Fibroblast of pulmonary artery (primary cell): ENCODE measurements at regions not wholly inside any gene's neighbourhood (a gene's known extent, or its start where the extent isn't known, plus 50 kb on each side); places are given as distances from the start of the nearest gene placed in this dataset.

Source experiments
- DNase-seq: peaks from one replicate; pipeline ENCODE4 v3.0.0-alpha.2; 2010; ENCODE audit warnings: low read depth
- H3K4me3 ChIP-seq: replicated peaks from 2 replicates; pipeline ENCODE4 v1.5.1; 2011; ENCODE audit warnings: low read depth, mild to moderate bottlenecking, control low read depth, low read length, moderate library complexity
- TF ChIP-seq, protein P1 (sequence below): IDR thresholded peaks from 2 replicates; pipeline ENCODE4 v1.5.1; 2011; ENCODE audit warnings: mild to moderate bottlenecking, control low read depth, low read length, inconsistent platforms; ENCODE audit errors: missing control alignments

DNA sequence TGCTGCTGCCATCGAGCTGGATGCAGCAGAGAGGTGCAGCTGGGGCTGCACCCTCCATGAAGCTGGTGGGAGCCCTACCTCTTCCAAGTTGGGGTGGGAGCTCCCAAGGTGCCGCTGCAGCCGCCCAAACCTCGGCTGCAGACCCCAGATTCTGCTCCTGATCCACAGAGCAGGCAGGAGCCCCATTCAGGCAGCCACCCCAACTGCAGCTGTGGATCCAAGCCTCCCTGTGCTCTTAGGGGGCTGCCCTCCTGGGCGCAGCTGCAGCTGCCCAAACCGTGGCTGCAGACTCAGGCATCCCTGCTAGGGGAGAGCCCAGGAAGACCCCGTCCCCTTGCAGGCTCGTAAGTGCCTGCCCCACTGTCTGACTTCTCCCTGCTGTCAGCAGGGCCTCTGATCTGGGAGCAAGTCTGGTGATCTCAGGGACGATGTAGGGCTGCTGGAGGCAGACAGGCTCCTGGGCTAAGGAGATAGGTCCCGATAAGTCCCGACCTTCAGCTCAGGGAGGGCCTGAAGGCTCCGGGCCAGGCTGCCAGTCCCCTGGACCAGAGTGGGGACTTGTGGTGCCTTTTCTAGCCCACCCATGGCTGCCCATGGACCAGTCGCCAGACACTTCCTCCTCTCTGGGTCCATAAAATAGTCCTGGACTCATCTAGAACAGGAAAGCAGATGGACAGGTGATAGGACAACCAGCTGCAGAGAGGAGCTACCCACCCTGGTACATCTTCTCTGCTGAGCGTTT is 767.1 kb upstream of the CDH7 start:
- no peak overlapping the region for H3K4me3 ChIP-seq
- DNase-seq = no peak
- TF ChIP-seq, protein P1, sequence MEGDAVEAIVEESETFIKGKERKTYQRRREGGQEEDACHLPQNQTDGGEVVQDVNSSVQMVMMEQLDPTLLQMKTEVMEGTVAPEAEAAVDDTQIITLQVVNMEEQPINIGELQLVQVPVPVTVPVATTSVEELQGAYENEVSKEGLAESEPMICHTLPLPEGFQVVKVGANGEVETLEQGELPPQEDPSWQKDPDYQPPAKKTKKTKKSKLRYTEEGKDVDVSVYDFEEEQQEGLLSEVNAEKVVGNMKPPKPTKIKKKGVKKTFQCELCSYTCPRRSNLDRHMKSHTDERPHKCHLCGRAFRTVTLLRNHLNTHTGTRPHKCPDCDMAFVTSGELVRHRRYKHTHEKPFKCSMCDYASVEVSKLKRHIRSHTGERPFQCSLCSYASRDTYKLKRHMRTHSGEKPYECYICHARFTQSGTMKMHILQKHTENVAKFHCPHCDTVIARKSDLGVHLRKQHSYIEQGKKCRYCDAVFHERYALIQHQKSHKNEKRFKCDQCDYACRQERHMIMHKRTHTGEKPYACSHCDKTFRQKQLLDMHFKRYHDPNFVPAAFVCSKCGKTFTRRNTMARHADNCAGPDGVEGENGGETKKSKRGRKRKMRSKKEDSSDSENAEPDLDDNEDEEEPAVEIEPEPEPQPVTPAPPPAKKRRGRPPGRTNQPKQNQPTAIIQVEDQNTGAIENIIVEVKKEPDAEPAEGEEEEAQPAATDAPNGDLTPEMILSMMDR = no peak

DNA sequence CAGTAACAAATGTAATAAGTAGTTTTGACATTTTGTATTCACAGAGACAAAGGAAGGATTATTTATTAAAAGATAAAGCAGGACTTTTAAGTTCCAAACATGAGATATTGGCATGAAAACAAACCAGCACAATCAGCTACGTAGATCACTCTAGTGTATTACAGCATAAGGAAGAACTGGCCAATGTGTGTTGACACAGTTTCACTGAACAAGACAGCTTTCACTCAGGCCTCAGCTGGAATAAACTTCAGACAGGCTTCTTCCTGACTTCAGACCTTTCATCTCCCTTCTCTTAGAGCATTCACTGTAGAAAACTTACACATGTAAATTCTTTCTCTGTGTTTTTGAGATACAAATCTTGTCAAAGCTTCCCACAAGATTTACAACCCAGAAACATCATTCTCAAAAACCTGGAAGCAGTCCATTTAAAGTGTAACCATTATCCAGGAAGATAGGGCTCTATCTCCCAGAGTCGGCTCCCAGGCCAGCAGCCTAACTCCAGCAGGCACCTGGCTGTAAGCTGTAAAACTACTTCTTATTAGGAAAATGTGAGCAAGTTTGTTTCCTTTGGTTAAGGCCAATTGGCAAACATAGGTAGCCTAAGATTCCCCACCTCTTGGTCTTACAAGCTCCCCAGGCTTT is 768.3 kb upstream of the CDH7 start:
- H3K4me3 ChIP-seq = no peak overlapping the region
- no peak for DNase-seq
- TF ChIP-seq, protein P1 = no peak

DNA sequence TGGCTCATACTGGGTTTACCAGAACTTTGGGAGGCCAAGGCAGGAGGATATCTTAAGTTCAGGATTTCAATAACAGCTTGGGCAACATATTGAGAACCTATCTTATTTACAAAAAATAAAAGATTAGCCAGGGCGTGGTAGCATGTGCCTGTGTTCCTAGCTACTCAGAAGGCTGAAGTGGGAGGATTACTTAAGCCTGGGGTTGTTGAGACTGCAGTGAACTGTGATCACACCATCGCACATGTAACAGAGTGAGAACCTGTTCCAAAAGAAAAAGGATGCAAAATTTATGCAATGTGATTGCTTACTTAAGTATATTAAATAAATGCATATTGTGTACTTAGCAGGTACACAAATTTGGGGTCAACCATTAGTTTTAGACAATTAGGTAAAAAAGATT is 768.9 kb upstream of the CDH7 start:
- no peak for DNase-seq
- H3K4me3 ChIP-seq = no peak overlapping the region
- TF ChIP-seq, protein P1 = no peak

DNA sequence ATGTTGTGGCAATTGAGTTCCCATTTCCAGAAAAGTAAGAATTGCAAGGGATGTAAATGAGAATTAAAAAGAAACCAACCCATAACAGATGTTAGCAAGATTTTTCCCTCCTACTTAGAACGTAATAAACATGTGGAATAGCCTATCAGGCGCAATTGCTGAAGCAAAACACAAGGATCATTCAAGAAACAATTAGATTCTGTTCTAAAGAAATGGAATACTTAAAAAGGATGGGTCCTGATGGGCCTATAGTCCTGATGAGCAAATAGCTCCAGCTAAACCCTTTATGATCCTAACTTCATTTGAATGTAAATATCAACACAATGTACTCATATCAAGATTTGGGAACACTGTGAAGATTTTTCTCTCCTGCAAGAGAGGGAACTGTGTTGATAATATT is 771.0 kb upstream of the CDH7 start:
- no peak overlapping the region for H3K4me3 ChIP-seq
- TF ChIP-seq, protein P1 = no peak
- no peak for DNase-seq

DNA sequence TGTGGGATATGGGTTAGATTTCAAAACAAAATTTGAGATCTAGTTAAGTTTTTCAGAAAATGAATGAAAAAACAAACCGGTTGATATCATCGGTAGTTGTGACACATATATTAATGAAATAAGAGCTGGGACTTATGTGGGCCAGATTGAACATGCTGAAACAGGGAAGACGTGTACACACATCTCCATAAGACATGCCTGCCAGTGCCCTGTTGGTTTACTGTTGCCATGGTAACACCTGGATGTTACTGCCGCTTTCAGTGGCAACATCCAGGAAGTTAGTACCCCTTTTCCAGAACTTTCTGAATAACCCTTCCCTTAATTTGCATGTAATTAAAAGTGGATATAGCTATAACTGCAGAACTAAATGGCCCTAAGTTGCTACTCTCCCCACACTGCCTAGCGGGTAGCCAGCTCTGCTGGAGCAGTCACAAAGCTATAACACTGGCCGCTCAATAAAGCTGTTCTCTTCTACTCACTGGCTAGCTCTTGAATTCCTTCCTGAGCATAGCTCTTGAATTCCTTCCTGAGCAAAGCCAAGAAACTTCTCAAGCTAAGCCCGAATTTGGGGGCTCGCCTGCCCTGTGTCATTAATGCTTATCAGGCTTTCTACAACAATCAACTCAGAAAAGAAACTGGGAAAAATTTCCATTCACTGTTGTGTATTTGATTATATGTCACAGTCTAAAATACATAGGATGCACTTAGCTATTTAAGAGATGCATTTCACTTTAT is 776.3 kb upstream of the CDH7 start:
- TF ChIP-seq, protein P1 = no peak
- no peak overlapping the region for H3K4me3 ChIP-seq
- no peak for DNase-seq

DNA sequence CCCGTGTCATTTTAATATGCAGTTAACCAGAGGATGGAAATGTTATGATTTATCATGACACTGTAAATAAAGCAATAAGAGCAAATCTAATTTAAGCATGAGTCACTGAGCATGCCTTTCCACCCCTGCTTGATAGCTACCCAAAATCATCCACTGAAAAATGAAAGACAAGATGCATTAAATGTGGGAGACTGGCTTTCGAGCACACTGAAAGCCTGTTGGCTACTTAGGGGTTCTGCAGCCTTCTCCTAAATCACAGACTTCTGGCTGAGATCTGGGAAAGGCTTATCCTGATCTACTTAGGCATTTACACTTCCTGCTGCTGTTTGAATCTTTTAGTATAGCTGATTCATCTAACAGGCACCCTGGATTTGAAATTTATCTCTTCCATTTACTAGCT is 778.3 kb upstream of the CDH7 start:
- no peak for DNase-seq
- H3K4me3 ChIP-seq = no peak overlapping the region
- TF ChIP-seq, protein P1 = no peak
